Activated naive CD4-positive, alpha-beta T cell treated with anti-CD3 and anti-CD28 coated beads, Interleukin-2, amount 10 ng/mL, durations not matched to agents 7 days and 5 days (primary cell): ENCODE measurements at regions not wholly inside any gene's neighbourhood (a gene's known extent, or its start where the extent isn't known, plus 50 kb on each side); places are given as distances from the start of the nearest gene placed in this dataset.

Experiments used
- CTCF ChIA-PET: fragments of 350-600 bp; sonication (Branson Sonifier 250); formaldehyde crosslinking; loops from one replicate; lab custom pipeline; 2021; ENCODE audit warnings: antibody characterized with exemption; lab: Charles Lee
- DNase-seq: peaks from one replicate; pipeline ENCODE4 v3.0.0-alpha.2; 2020
- H3K27ac Mint-ChIP-seq: one replicate; pipeline ENCODE4 v1.8.0; 2021; ENCODE audit warnings: mild to moderate bottlenecking, moderate library complexity, mixed read lengths
- H3K27me3 Mint-ChIP-seq: one replicate; pipeline ENCODE4 v1.8.0; 2021; ENCODE audit warnings: mild to moderate bottlenecking, mixed read lengths
- H3K36me3 Mint-ChIP-seq: one replicate; pipeline ENCODE4 v1.8.0; 2021; ENCODE audit warnings: mixed read lengths
- H3K4me1 Mint-ChIP-seq: one replicate; pipeline ENCODE4 v1.8.0; 2021; ENCODE audit warnings: mixed read lengths
- H3K4me3 Mint-ChIP-seq: one replicate; pipeline ENCODE4 v1.8.0; 2021; ENCODE audit warnings: mild to moderate bottlenecking, moderate library complexity, mixed read lengths
- H3K9me3 Mint-ChIP-seq: one replicate; pipeline ENCODE4 v1.8.0; 2021; ENCODE audit warnings: mixed read lengths

- H3K4me1 Mint-ChIP-seq, result no peaks in the 10 kb centered on the region
- H3K9me3 Mint-ChIP-seq, result no peaks in the 10 kb centered on the region
- CTCF ChIA-PET, result no interaction called here
- DNase-seq, result no peak
- no peaks in the 10 kb centered on the region for H3K27me3 Mint-ChIP-seq
- H3K4me3 Mint-ChIP-seq, result no peak overlapping the region
- H3K36me3 Mint-ChIP-seq, result no peaks in the 10 kb centered on the region
- H3K27ac Mint-ChIP-seq, result no peak overlapping the region
Observed at GRCh38 chr10:59102394-59102793, 74.0 kb upstream of the PHYHIPL start.

GRCh38 chr10:59104186-59104585 lies 72.3 kb upstream of the PHYHIPL start:
- CTCF ChIA-PET, result no interaction called here
- Mint-ChIP-seq H3K36me3 (no peaks in the 10 kb centered on the region), H3K4me1 (no peaks in the 10 kb centered on the region)

GRCh38 chr10:59106441-59106840 lies 70.0 kb upstream of the PHYHIPL start:
- Mint-ChIP-seq H3K4me1 (no peaks in the 10 kb centered on the region), H3K27ac (no peak overlapping the region), H3K4me3 (no peak overlapping the region), H3K27me3 (no peaks in the 10 kb centered on the region), H3K36me3 (no peaks in the 10 kb centered on the region), H3K9me3 (no peaks in the 10 kb centered on the region)
- CTCF ChIA-PET, result no interaction called here
- DNase-seq, result no peak

More at GRCh38 chr10:59104186-59104585, 72.3 kb upstream of the PHYHIPL start:
- Mint-ChIP-seq H3K27me3 (no peaks in the 10 kb centered on the region), H3K9me3 (no peaks in the 10 kb centered on the region), H3K27ac (no peak overlapping the region), H3K4me3 (no peak overlapping the region)
- DNase-seq, result no peak

- Mint-ChIP-seq H3K4me1 (no peaks in the 10 kb centered on the region), H3K27me3 (no peaks in the 10 kb centered on the region)
- CTCF ChIA-PET, result no interaction called here
Observed at GRCh38 chr10:59107147-59107546, 69.3 kb upstream of the PHYHIPL start.

GRCh38 chr10:59108296-59108870 lies 68.1 kb upstream of the PHYHIPL start:
- Mint-ChIP-seq H3K9me3 (no peaks in the 10 kb centered on the region), H3K36me3 (no peaks in the 10 kb centered on the region), H3K27me3 (no peaks in the 10 kb centered on the region), H3K4me1 (no peaks in the 10 kb centered on the region), H3K27ac (no peak overlapping the region), H3K4me3 (no peak overlapping the region)
- DNase-seq, result no peak
- CTCF ChIA-PET, result no interaction called here

More at GRCh38 chr10:59107147-59107546, 69.3 kb upstream of the PHYHIPL start:
- Mint-ChIP-seq H3K9me3 (no peaks in the 10 kb centered on the region), H3K27ac (no peak overlapping the region), H3K4me3 (no peak overlapping the region), H3K36me3 (no peaks in the 10 kb centered on the region)
- no peak for DNase-seq

- CTCF ChIA-PET, result no interaction called here
- no peaks in the 10 kb centered on the region for H3K36me3 Mint-ChIP-seq
- no peak overlapping the region for H3K4me3 Mint-ChIP-seq
- no peaks in the 10 kb centered on the region for H3K4me1 Mint-ChIP-seq
- no peaks in the 10 kb centered on the region for H3K9me3 Mint-ChIP-seq
- no peak for DNase-seq
- H3K27me3 Mint-ChIP-seq, result no peaks in the 10 kb centered on the region
- no peak overlapping the region for H3K27ac Mint-ChIP-seq
Observed at GRCh38 chr10:59108886-59109288, 67.6 kb upstream of the PHYHIPL start.

GRCh38 chr10:59109826-59110225 lies 66.6 kb upstream of the PHYHIPL start:
- Mint-ChIP-seq H3K4me3 (no peak overlapping the region), H3K9me3 (no peaks in the 10 kb centered on the region)
- CTCF ChIA-PET, result no interaction called here

GRCh38 chr10:59124187-59124586 lies 52.3 kb upstream of the PHYHIPL start:
- H3K4me1 Mint-ChIP-seq, result no peaks in the 10 kb centered on the region
- H3K27me3 Mint-ChIP-seq, result no peaks in the 10 kb centered on the region
- no peak for DNase-seq
- CTCF ChIA-PET, result no interaction called here
- no peak overlapping the region for H3K4me3 Mint-ChIP-seq
- no peak overlapping the region for H3K27ac Mint-ChIP-seq
- H3K36me3 Mint-ChIP-seq, result no peaks in the 10 kb centered on the region
- H3K9me3 Mint-ChIP-seq, result no peaks in the 10 kb centered on the region

More at GRCh38 chr10:59109826-59110225, 66.6 kb upstream of the PHYHIPL start:
- H3K4me1 Mint-ChIP-seq, result no peaks in the 10 kb centered on the region
- no peaks in the 10 kb centered on the region for H3K36me3 Mint-ChIP-seq
- H3K27me3 Mint-ChIP-seq, result no peaks in the 10 kb centered on the region
- DNase-seq, result no peak
- no peak overlapping the region for H3K27ac Mint-ChIP-seq

- Mint-ChIP-seq H3K9me3 (peaks cover 2% of the 10 kb centered on the region), H3K4me3 (no peak overlapping the region), H3K4me1 (no peaks in the 10 kb centered on the region), H3K36me3 (no peaks in the 10 kb centered on the region), H3K27ac (no peak overlapping the region), H3K27me3 (no peaks in the 10 kb centered on the region)
- no peak for DNase-seq
- CTCF ChIA-PET, result no interaction called here
Observed at GRCh38 chr10:59125666-59126065, 50.8 kb upstream of the PHYHIPL start.

GRCh38 chr10:59126261-59126660 lies 50.2 kb upstream of the PHYHIPL start:
- no peak for DNase-seq
- H3K9me3 Mint-ChIP-seq, result peaks cover 2% of the 10 kb centered on the region
- CTCF ChIA-PET, result no interaction called here

More at GRCh38 chr10:59126261-59126660, 50.2 kb upstream of the PHYHIPL start:
- no peaks in the 10 kb centered on the region for H3K36me3 Mint-ChIP-seq
- no peak overlapping the region for H3K27ac Mint-ChIP-seq
- no peaks in the 10 kb centered on the region for H3K27me3 Mint-ChIP-seq
- no peaks in the 10 kb centered on the region for H3K4me1 Mint-ChIP-seq
- H3K4me3 Mint-ChIP-seq, result no peak overlapping the region
